ENCODE measurements at regions not wholly inside any gene's neighbourhood (a gene's known extent, or its start where the extent isn't known, plus 50 kb on each side); places are given as distances from the start of the nearest gene placed in this dataset.

- Histone ChIP-seq H3K4me1 (replicated peaks in 1 of 2; ENCODE audit: control insufficient read depth in 2 of 2, insufficient read depth in 2 of 2, low read length in 2 of 2) (no peaks in the 10 kb centered on the region), H3K27ac (ENCODE audit: extremely low read depth, low read depth, low read length) (no peak overlapping the region), H4K20me1 (replicated peaks; ENCODE audit: control insufficient read depth, insufficient read depth, low read length) (no peaks in the 10 kb centered on the region), H3K9me1 (ENCODE audit: control insufficient read depth, insufficient read depth, low read length) (no peaks in the 10 kb centered on the region), H3K4me3 (no peak overlapping the region), H3K9ac (ENCODE audit: insufficient read depth in 1 of 2, low read depth in 2 of 2, low read length in 2 of 2) (no peak overlapping the region), H3K4me2 (ENCODE audit: insufficient read depth, low read length) (no peak overlapping the region), H3K36me3 (ENCODE audit: control insufficient read depth, insufficient read depth, low read length) (no peaks in the 10 kb centered on the region), H3K27me3 (ENCODE audit: control insufficient read depth in 2 of 2, insufficient read depth in 2 of 2, low read length in 2 of 2) (no peaks in the 10 kb centered on the region), H3K79me2 (ENCODE audit: control insufficient read depth, insufficient read depth, low read length) (no peaks in the 10 kb centered on the region), H2AFZ (ENCODE audit: low read depth, low read length) (no peak overlapping the region), H3K9me3 (replicated peaks; ENCODE audit: control insufficient read depth, insufficient read depth, low read depth, low read length) (no peaks in the 10 kb centered on the region; the same call in 1 of the 2 replicates)
- no peak for TF ChIP-seq ZNF140 (CRISPR knock-in tag; IDR thresholded peaks at IDR 0.05)
- no peak for TF ChIP-seq ZFP91 (CRISPR knock-in tag; IDR thresholded peaks at IDR 0.05)
- TF ChIP-seq HMBOX1 (IDR thresholded peaks at IDR 0.05) = no peak
- no peak for TF ChIP-seq ZNF407 (IDR thresholded peaks at IDR 0.05; ENCODE audit: low read depth)
- TF ChIP-seq RBM17 (IDR thresholded peaks at IDR 0.05; ENCODE audit: borderline replicate concordance, low read depth, low read length) = no peak
- TF ChIP-seq ZNF444 (CRISPR knock-in tag; IDR thresholded peaks at IDR 0.05) = no peak
- no peak for TF ChIP-seq U2AF2 (optimal IDR thresholded peaks at IDR 0.05; ENCODE audit: low read depth, low read length)
- no peak for TF ChIP-seq MCM7 (IDR thresholded peaks at IDR 0.05)
- TF ChIP-seq BRD9 (IDR thresholded peaks at IDR 0.05; ENCODE audit: low read depth, partially characterized antibody) = no peak
- no peak for TF ChIP-seq GABPB2 (CRISPR knock-in tag; conservative IDR thresholded peaks at IDR 0.05)
- ATAC-seq = no peak
- no peak for FAIRE-seq
- no peak for DNase-seq (ENCODE audit: extremely low read depth in 1 of 4, low spot score in 3 of 4)
- WGBS (ENCODE audit: insufficient coverage, low coverage, missing lambda C conversion rate) = 0% methylated on average over 1 of the region's 2 CpGs
- in situ Hi-C loops (cut with MboI) (no loop called here), intact Hi-C loops (cut with micrococcal nuclease) (no loop called here)
- BruUV-seq (replicated peaks) = no TSS peak
- POLR2A ChIA-PET = no interaction called here
- CTCF ChIA-PET (ENCODE audit: low intra/inter-chr PET ratio) = no interaction called here
Measured at GRCh38 chr5:113721171-113721570, 207.7 kb downstream of the YTHDC2 start.
